OCI-LY7 (cell line): ENCODE measurements at regions not wholly inside any gene's neighbourhood (a gene's known extent, or its start where the extent isn't known, plus 50 kb on each side); places are given as distances from the start of the nearest gene placed in this dataset.

ENCODE experiments used
- BruUV-seq: library from RNA; stranded (reverse); fragments of 400-500 nt; replicated peaks from 2 replicates; lab custom pipeline; 2021; lab: Mats Ljungman, UMichigan
- CTCF ChIA-PET: fragments of 300-600 bp; sonication (Branson Sonifier 250); formaldehyde crosslinking; loops from one replicate; lab custom pipeline; 2022; ENCODE audit warnings: antibody characterized with exemption; ENCODE audit not compliant: unreplicated experiment; lab: Charles Lee
- POLR2A ChIA-PET: fragments of 300-600 bp; sonication (Branson Sonifier 250); formaldehyde crosslinking; loops from one replicate; lab custom pipeline; 2022; ENCODE audit warnings: antibody characterized with exemption; lab: Charles Lee
- DNase-seq: peaks from one replicate; pipeline ENCODE4 v3.0.0-alpha.2; 2015; ENCODE audit warnings: low spot score
- H2AFZ ChIP-seq: fragments of 200-600 bp; sonication (generic), shearing (Covaris generic); 2 replicates; pipeline ENCODE4 v1.6.1; 2014; ENCODE audit warnings: mild to moderate bottlenecking, antibody characterized with exemption, low read length, moderate library complexity
- H3K27ac ChIP-seq: fragments of 200-600 bp; sonication (generic); 2 replicates; pipeline ENCODE4 v1.5.1; 2014; ENCODE audit warnings: mixed run types, low read depth, mild to moderate bottlenecking, moderate library complexity, low read length, inconsistent platforms; ENCODE audit not compliant: poor library complexity, severe bottlenecking
- H3K36me3 ChIP-seq: fragments of 200-600 bp; sonication (generic); 2 replicates; pipeline ENCODE4 v1.6.1; 2014; ENCODE audit warnings: mild to moderate bottlenecking, antibody characterized with exemption, low read length, moderate library complexity, mixed read lengths; ENCODE audit not compliant: insufficient read depth
- H3K4me1 ChIP-seq: fragments of 200-600 bp; sonication (generic); 2 replicates; pipeline ENCODE4 v1.5.1; 2014; ENCODE audit warnings: mild to moderate bottlenecking, low read length; ENCODE audit not compliant: insufficient read depth, poor library complexity, severe bottlenecking
- H3K4me2 ChIP-seq: fragments of 200-600 bp; sonication (generic); 2 replicates; pipeline ENCODE4 v1.6.1; 2014; ENCODE audit warnings: mild to moderate bottlenecking, low read length
- H3K4me3 ChIP-seq: fragments of 200-600 bp; sonication (generic); 2 replicates; pipeline ENCODE4 v1.5.1; 2014; ENCODE audit warnings: mild to moderate bottlenecking, low read depth, low read length; ENCODE audit not compliant: poor library complexity, severe bottlenecking
- H3K79me2 ChIP-seq: fragments of 200-600 bp; sonication (generic); 2 replicates; pipeline ENCODE4 v1.6.1; 2016; ENCODE audit warnings: low read depth, mild to moderate bottlenecking, low read length, moderate library complexity, mixed read lengths; ENCODE audit not compliant: insufficient read depth
- H3K9me2 ChIP-seq: fragments of 200-600 bp; sonication (generic); 2 replicates; pipeline ENCODE4 v1.6.1; 2016; ENCODE audit warnings: mild to moderate bottlenecking, low read length, mixed read lengths; ENCODE audit not compliant: insufficient read depth
- H3K9me3 ChIP-seq: fragments of 200-600 bp; sonication (generic); 2 replicates; pipeline ENCODE4 v1.6.1; 2014; ENCODE audit warnings: mild to moderate bottlenecking, mixed run types, low read length, mixed read lengths
- H4K20me1 ChIP-seq: fragments of 200-600 bp; sonication (generic); 2 replicates; pipeline ENCODE4 v1.6.1; 2014; ENCODE audit warnings: mild to moderate bottlenecking, antibody characterized with exemption, low read length, moderate library complexity, mixed read lengths; ENCODE audit not compliant: insufficient read depth
- EZH2phosphoT487 ChIP-seq: fragments of 200-600 bp; sonication (generic); IDR thresholded peaks from 2 replicates; pipeline ENCODE4 v1.6.1; 2018; ENCODE audit warnings: low read depth, borderline replicate concordance, mild to moderate bottlenecking, mixed run types, antibody characterized with exemption, low read length, moderate library complexity, mixed read lengths
- intact Hi-C: fragments of 100-400 bp; cut with micrococcal nuclease; formaldehyde crosslinking; loops from one replicate; pipeline ENCODE4 v1.10.0; 2022; ENCODE audit not compliant: unreplicated experiment
- TF ChIP-seq, protein P1 (sequence below): fragments of 200-600 bp; sonication (generic); conservative IDR thresholded peaks from 2 replicates; pipeline ENCODE4 v1.5.1; 2014; ENCODE audit warnings: mild to moderate bottlenecking, antibody characterized with exemption, low read length, moderate library complexity, mixed read lengths

GRCh38 chr18:55743736-55744135 is 155.7 kb upstream of the TCF4 start:
- ChIA-PET POLR2A (no interaction called here), CTCF (no interaction called here)
- no peak for TF ChIP-seq EZH2phosphoT487
- TF ChIP-seq, protein P1, sequence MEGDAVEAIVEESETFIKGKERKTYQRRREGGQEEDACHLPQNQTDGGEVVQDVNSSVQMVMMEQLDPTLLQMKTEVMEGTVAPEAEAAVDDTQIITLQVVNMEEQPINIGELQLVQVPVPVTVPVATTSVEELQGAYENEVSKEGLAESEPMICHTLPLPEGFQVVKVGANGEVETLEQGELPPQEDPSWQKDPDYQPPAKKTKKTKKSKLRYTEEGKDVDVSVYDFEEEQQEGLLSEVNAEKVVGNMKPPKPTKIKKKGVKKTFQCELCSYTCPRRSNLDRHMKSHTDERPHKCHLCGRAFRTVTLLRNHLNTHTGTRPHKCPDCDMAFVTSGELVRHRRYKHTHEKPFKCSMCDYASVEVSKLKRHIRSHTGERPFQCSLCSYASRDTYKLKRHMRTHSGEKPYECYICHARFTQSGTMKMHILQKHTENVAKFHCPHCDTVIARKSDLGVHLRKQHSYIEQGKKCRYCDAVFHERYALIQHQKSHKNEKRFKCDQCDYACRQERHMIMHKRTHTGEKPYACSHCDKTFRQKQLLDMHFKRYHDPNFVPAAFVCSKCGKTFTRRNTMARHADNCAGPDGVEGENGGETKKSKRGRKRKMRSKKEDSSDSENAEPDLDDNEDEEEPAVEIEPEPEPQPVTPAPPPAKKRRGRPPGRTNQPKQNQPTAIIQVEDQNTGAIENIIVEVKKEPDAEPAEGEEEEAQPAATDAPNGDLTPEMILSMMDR = no peak
- no peak overlapping the region for H2AFZ ChIP-seq
- H3K9me3 ChIP-seq = no peaks in the 10 kb centered on the region
- no peaks in the 10 kb centered on the region for H4K20me1 ChIP-seq
- no peak overlapping the region for H3K4me3 ChIP-seq
- no peaks in the 10 kb centered on the region for H3K4me1 ChIP-seq
- BruUV-seq = no TSS peak
- no peak overlapping the region for H3K4me2 ChIP-seq
- no peak for DNase-seq
- H3K27ac ChIP-seq = no peak overlapping the region
- H3K9me2 ChIP-seq = no peaks in the 10 kb centered on the region
- H3K36me3 ChIP-seq = no peaks in the 10 kb centered on the region
- H3K79me2 ChIP-seq = no peaks in the 10 kb centered on the region
- intact Hi-C loops = no loop called here

DNA sequence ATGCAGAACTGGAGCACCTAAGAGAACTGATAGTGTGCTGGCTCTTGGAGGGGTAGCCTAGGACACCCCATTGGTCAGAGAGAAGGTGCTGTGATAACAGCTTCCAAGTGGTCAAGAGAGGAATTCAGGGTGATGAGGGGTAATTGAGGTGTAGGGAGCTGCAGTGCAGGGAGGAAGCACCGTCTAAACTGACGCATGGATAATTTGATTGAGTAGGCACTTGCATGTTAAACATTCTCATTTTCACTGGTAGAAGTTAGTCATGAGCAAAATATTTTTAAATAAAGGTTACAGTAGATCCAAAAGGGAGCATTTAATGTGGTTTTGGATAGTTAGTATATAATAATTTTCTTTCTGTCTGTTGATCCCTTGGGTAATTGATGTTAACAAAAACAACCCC is 155.1 kb upstream of the TCF4 start:
- H3K4me1 ChIP-seq = no peaks in the 10 kb centered on the region
- POLR2A ChIA-PET = no interaction called here

DNA sequence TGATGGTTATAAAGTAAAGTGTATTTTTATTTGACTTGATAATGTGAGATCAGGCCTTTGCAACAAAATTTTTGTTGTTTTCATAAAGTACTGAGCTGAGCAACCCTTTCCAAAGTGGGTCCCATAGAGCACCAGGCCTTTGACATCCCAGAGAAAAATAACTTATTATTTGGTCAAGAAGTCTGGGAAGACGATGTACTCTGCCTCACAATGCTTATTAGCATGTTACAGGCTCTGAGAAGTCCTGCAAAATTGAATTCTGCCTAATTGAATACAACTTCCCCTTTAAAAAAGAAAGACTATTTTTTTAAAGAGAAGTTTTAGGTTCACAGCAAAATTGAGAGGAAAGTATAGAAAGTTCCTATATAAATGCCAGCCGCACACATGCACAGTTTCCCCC is 151.5 kb upstream of the TCF4 start:
- no TSS peak for BruUV-seq
- H2AFZ ChIP-seq = no peak overlapping the region
- H4K20me1 ChIP-seq = no peaks in the 10 kb centered on the region
- no peak overlapping the region for H3K4me3 ChIP-seq
- H3K4me1 ChIP-seq = no peaks in the 10 kb centered on the region
- intact Hi-C loops = no loop called here
- H3K4me2 ChIP-seq = no peak overlapping the region
- ChIA-PET POLR2A (no interaction called here), CTCF (no interaction called here)
- no peak for DNase-seq
- no peaks in the 10 kb centered on the region for H3K9me3 ChIP-seq
- H3K27ac ChIP-seq = no peak overlapping the region
- H3K79me2 ChIP-seq = no peaks in the 10 kb centered on the region
- H3K9me2 ChIP-seq = no peaks in the 10 kb centered on the region
- H3K36me3 ChIP-seq = no peaks in the 10 kb centered on the region
- no peak for TF ChIP-seq EZH2phosphoT487
- TF ChIP-seq, protein P1 = no peak

More for the DNA sequence above, 155.1 kb upstream of the TCF4 start:
- Histone ChIP-seq H3K79me2 (no peaks in the 10 kb centered on the region), H4K20me1 (no peaks in the 10 kb centered on the region), H3K27ac (no peak overlapping the region), H3K4me2 (no peak overlapping the region), H2AFZ (no peak overlapping the region), H3K9me3 (no peaks in the 10 kb centered on the region), H3K4me3 (no peak overlapping the region), H3K36me3 (no peaks in the 10 kb centered on the region), H3K9me2 (no peaks in the 10 kb centered on the region)
- BruUV-seq = no TSS peak
- intact Hi-C loops = no loop called here
- no peak for DNase-seq
- no peak for TF ChIP-seq EZH2phosphoT487
- TF ChIP-seq, protein P1 = no peak
- CTCF ChIA-PET = no interaction called here
